ENCODE measurements at regions not wholly inside any gene's neighbourhood (a gene's known extent, or its start where the extent isn't known, plus 50 kb on each side); places are given as distances from the start of the nearest gene placed in this dataset.

DNA sequence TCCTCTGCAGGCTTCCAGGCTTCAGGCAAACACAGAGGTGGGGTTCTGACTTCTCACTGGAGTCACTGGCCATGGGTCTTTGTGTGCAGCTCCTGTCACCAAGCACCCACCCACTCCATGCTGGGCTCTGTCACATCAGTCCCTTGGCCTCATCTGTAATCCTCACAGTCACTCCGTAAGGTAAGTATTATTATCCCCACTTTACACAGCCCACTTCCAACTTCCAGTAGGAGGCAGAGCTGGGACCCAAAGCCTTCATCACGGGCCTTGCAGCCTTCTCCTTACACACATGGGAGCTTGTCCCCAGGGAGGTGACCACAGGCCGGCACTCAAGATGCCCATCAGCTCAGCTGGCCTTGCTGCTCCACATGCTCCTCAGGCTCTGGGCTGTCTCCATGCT, 266.7 kb upstream of the B3GAT1 start:
- TF ChIP-seq, protein P1, sequence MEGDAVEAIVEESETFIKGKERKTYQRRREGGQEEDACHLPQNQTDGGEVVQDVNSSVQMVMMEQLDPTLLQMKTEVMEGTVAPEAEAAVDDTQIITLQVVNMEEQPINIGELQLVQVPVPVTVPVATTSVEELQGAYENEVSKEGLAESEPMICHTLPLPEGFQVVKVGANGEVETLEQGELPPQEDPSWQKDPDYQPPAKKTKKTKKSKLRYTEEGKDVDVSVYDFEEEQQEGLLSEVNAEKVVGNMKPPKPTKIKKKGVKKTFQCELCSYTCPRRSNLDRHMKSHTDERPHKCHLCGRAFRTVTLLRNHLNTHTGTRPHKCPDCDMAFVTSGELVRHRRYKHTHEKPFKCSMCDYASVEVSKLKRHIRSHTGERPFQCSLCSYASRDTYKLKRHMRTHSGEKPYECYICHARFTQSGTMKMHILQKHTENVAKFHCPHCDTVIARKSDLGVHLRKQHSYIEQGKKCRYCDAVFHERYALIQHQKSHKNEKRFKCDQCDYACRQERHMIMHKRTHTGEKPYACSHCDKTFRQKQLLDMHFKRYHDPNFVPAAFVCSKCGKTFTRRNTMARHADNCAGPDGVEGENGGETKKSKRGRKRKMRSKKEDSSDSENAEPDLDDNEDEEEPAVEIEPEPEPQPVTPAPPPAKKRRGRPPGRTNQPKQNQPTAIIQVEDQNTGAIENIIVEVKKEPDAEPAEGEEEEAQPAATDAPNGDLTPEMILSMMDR (conservative IDR thresholded peaks at IDR 0.05), result peak; percentile 23; the same call in 1 of the 3 replicates
- no peaks in the 10 kb centered on the region for H3K23me2 ChIP-seq (ENCODE audit: insufficient read length, low read depth, low read length, poor library complexity, severe bottlenecking)
- no peak overlapping the region for H3K9ac ChIP-seq (ENCODE audit: extremely low read depth, insufficient read length, low read length)
- no peak overlapping the region for H3K14ac ChIP-seq (ENCODE audit: insufficient read depth, low read length)
- H2BK5ac ChIP-seq (ENCODE audit: insufficient read length, low read length), result no peak overlapping the region
- H3K23ac ChIP-seq (ENCODE audit: insufficient read length, low read depth, low read length), result no peak overlapping the region
- Mint-ChIP-seq H3K36me3 (ENCODE audit: insufficient read depth in 1 of 3, low read depth in 3 of 3) (no peaks in the 10 kb centered on the region), H3K9me3 (peaks cover 0 to under 1% of the 10 kb centered on the region in 2 experiments; a peak in 1 of 5 replicates), H3K27me3 (ENCODE audit: low read depth) (peaks cover 6% of the 10 kb centered on the region; the same call in 1 of the 2 replicates), H3K4me1 (no peaks in the 10 kb centered on the region), H3K27ac (no peak overlapping the region), H3K4me3 (no peak overlapping the region)
- H2BK15ac ChIP-seq (ENCODE audit: low read depth, low read length), result no peak overlapping the region
- H2AFZ ChIP-seq (ENCODE audit: low read length), result no peak overlapping the region
- no peak overlapping the region for H3K27ac ChIP-seq (ENCODE audit: insufficient read length, low read depth, low read length)
- no peak overlapping the region for H4K8ac ChIP-seq (replicated peaks; ENCODE audit: insufficient read length, low read depth, low read length)
- no CpG with 5 or more reads among the region's 3 CpGs for WGBS (ENCODE audit: extremely low coverage, insufficient read length, low lambda C conversion rate)
- H3K56ac ChIP-seq (ENCODE audit: insufficient read length, low read depth, low read length), result no peak overlapping the region
- H3K9me3 ChIP-seq (ENCODE audit: control insufficient read depth, low read depth, low read length), result no peaks in the 10 kb centered on the region
- no peaks in the 10 kb centered on the region for H3K79me2 ChIP-seq (ENCODE audit: insufficient read depth, low read length)
- H4K20me1 ChIP-seq (ENCODE audit: control insufficient read depth, insufficient read depth, insufficient read length), result no peaks in the 10 kb centered on the region
- no peak overlapping the region for H2AK5ac ChIP-seq (ENCODE audit: insufficient read length, low read length)
- H4K91ac ChIP-seq (ENCODE audit: insufficient read length, low read depth, low read length), result no peak overlapping the region
- H2BK20ac ChIP-seq (ENCODE audit: low read depth, low read length, poor library complexity, severe bottlenecking), result no peak overlapping the region
- H3K18ac ChIP-seq (ENCODE audit: insufficient read length, low read depth, low read length), result no peak overlapping the region
- no peaks in the 10 kb centered on the region for H3K79me1 ChIP-seq (ENCODE audit: insufficient read depth, low read depth, low read length, poor library complexity, severe bottlenecking)
- no peak overlapping the region for H3K4ac ChIP-seq (ENCODE audit: low read depth, low read length)
- no peak overlapping the region for H3K4me2 ChIP-seq (ENCODE audit: insufficient read depth, insufficient read length, low read length)
- H3K27me3 ChIP-seq (ENCODE audit: insufficient read depth, low read length), result no peaks in the 10 kb centered on the region
- H4K5ac ChIP-seq (ENCODE audit: insufficient read length, low read depth, low read length), result no peak overlapping the region
- no peak overlapping the region for H2BK12ac ChIP-seq (ENCODE audit: insufficient read length, low read depth, low read length)
- no peak overlapping the region for H2BK120ac ChIP-seq (ENCODE audit: low read depth, low read length, poor library complexity, severe bottlenecking)
- no peak overlapping the region for H3T11ph ChIP-seq (ENCODE audit: low read length)
- no peak for DNase-seq
- no peaks in the 10 kb centered on the region for H3K4me1 ChIP-seq (ENCODE audit: insufficient read depth, low read length)
